ENCODE measurements at regions not wholly inside any gene's neighbourhood (a gene's known extent, or its start where the extent isn't known, plus 50 kb on each side); places are given as distances from the start of the nearest gene placed in this dataset.

DNA sequence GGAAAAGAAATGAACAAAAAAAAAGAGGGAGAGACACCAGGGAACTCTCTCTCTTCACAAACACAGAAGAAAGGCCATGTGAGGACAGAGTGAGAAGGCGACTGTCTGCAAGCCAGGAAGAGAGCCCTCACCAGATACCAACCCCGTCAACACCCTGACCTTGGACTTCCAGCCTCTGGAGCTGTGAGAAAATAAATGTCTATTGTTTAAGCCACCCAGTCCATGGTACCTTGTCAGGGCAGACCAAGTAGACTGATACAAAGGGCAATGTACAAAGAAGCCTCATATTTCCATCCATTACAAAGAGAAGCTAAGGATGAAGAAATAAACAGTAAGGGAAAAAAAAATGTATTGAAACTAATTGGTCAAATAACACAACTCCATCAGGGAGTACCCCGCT, 146.6 kb downstream of the ZNF281 start:
- TF ChIP-seq RFX5 (IDR thresholded peaks at IDR 0.05; ENCODE audit: low read depth, low read length) (no peak), HDAC3 (IDR thresholded peaks at IDR 0.05; ENCODE audit: borderline replicate concordance, partially characterized antibody) (no peak)
